Stomach (tissue), 8 donors: ENCODE measurements at regions not wholly inside any gene's neighbourhood (a gene's known extent, or its start where the extent isn't known, plus 50 kb on each side); places are given as distances from the start of the nearest gene placed in this dataset.

Experiments
- DNase-seq, 2 donors: peaks; one replicate each; pipeline versions ENCODE4 v3.0.0 to v3.0.0-alpha.2; 2013 to 2019
- H3K27ac ChIP-seq, 5 donors: fragments of 200-600 bp in 4 of 5; sonication (generic) in 4 of 5; one replicate each; pipeline ENCODE4 v1.5.1; 2013 to 2019; ENCODE audit warnings: mild to moderate bottlenecking in 1 of 5, moderate library complexity in 1 of 5
- H3K27me3 ChIP-seq, 3 donors: fragments of 200-600 bp; sonication (generic); one replicate each; pipeline ENCODE4 v1.5.1; 2017 to 2019; ENCODE audit warnings: mixed run types in 1 of 3
- H3K36me3 ChIP-seq, 4 donors: fragments of 200-600 bp; sonication (generic); 1 replicate in 3 of 4; 2 replicates in 1 of 4; pipeline ENCODE4 v1.5.1; 2016 to 2019
- H3K4me1 ChIP-seq, 4 donors: fragments of 200-600 bp; sonication (generic); one replicate each; pipeline ENCODE4 v1.5.1; 2016 to 2019
- H3K4me3 ChIP-seq, 4 donors: fragments of 200-600 bp; sonication (generic) in 3 of 4; one replicate each; pipeline ENCODE4 v1.5.1; 2016 to 2019; ENCODE audit warnings: mild to moderate bottlenecking in 1 of 4
- H3K9me3 ChIP-seq, 4 donors: fragments of 200-600 bp; sonication (generic); one replicate each; pipeline ENCODE4 v1.5.1; 2016 to 2019
- EP300 ChIP-seq: sonication (generic); formaldehyde crosslinking; IDR thresholded peaks from one replicate; pipeline ENCODE4 v1.6.1; 2017; ENCODE audit warnings: antibody characterized with exemption
- POLR2A ChIP-seq, 4 donors: fragments of 450-650 bp; IDR thresholded peaks; one replicate each; pipeline ENCODE4 v1.6.1; 2016; ENCODE audit warnings: antibody characterized with exemption in 4 of 4, control low read depth in 2 of 4, mild to moderate bottlenecking in 1 of 4, moderate library complexity in 1 of 4
- POLR2AphosphoS5 ChIP-seq, 3 donors: sonication (generic); formaldehyde crosslinking; IDR thresholded peaks; one replicate each; pipeline ENCODE4 v1.6.1; 2016; ENCODE audit warnings: antibody characterized with exemption in 3 of 3
- WGBS, 5 donors: extraction: QIAGEN DNeasy Blood & Tissue Kit in 3 of 5; methylation state at CpG; one replicate each; pipeline versions ENCODE4 v1.1.5 to v1.1.7; 2013 to 2018; 5-methylcytosine and 5-hydroxymethylcytosine counted together
- intact Hi-C: fragments of 100-400 bp; cut with DNase I; formaldehyde crosslinking; loops from one replicate; pipeline ENCODE4 v1.15.1; 2023; ENCODE audit warnings: low total_unique reads
- TF ChIP-seq, protein P1 (sequence below), 7 experiments: fragments of 450-650 bp in 4 of 7; fragments of 200-600 bp in 3 of 7; sonication (generic) in 3 of 7; IDR thresholded peaks; one replicate each; pipeline ENCODE4 v1.5.1; 2016 to 2019; ENCODE audit warnings: antibody characterized with exemption in 7 of 7, control low read depth in 2 of 7, mild to moderate bottlenecking in 1 of 7
- donor health status: healthy with polysubstance abuse.
- donor health status: Bipolar disorder and iron deficiency.
- donor health status: healthy.

- Histone ChIP-seq H3K4me1 (peaks cover 0 to 15% (median 6%) of the 10 kb centered on the region in 4 donors), H3K9me3 (no peaks in the 10 kb centered on the region), H3K27ac (no peak overlapping the region), H3K27me3 (no peaks in the 10 kb centered on the region), H3K4me3 (no peak overlapping the region), H3K36me3 (no peaks in the 10 kb centered on the region)
- no peak for DNase-seq
- WGBS, 5 donors = 60 to 77% (median 70%) methylated on average over 4 of the region's 4 CpGs
- no peak for TF ChIP-seq POLR2AphosphoS5 (IDR thresholded peaks at IDR 0.05)
- TF ChIP-seq, protein P1, sequence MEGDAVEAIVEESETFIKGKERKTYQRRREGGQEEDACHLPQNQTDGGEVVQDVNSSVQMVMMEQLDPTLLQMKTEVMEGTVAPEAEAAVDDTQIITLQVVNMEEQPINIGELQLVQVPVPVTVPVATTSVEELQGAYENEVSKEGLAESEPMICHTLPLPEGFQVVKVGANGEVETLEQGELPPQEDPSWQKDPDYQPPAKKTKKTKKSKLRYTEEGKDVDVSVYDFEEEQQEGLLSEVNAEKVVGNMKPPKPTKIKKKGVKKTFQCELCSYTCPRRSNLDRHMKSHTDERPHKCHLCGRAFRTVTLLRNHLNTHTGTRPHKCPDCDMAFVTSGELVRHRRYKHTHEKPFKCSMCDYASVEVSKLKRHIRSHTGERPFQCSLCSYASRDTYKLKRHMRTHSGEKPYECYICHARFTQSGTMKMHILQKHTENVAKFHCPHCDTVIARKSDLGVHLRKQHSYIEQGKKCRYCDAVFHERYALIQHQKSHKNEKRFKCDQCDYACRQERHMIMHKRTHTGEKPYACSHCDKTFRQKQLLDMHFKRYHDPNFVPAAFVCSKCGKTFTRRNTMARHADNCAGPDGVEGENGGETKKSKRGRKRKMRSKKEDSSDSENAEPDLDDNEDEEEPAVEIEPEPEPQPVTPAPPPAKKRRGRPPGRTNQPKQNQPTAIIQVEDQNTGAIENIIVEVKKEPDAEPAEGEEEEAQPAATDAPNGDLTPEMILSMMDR (IDR thresholded peaks at IDR 0.05) = no peak
- TF ChIP-seq EP300 = no peak
- no peak for TF ChIP-seq POLR2A (IDR thresholded peaks at IDR 0.05)
- intact Hi-C loops = no loop called here
Measured at GRCh38 chr14:86897704-86898513, 1095.1 kb downstream of the GALC start.

DNA sequence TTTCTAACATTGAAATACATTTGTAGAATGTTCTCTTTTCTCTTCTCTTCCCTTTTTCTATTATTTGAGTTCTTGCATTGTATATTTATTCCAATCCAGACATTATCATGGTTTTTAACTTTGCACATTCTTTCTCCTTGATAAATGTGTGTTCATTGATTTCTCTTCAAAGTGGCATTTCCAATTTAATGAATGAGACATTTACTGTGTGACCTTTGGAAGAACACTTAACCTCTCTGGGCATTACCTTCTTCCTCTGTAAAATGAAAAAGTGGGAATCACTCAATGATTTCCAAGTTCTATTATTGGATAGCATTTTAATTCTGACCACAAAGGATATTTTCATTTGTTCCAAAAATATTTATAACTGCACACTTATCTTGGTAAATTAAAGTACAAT lies 1095.8 kb downstream of the GALC start:
- no peaks in the 10 kb centered on the region for H3K36me3 ChIP-seq
- TF ChIP-seq POLR2AphosphoS5 (IDR thresholded peaks at IDR 0.05) = no peak
- TF ChIP-seq, protein P1 (IDR thresholded peaks at IDR 0.05) = no peak
- TF ChIP-seq EP300 = no peak
- no peak for TF ChIP-seq POLR2A (IDR thresholded peaks at IDR 0.05)
- H3K4me3 ChIP-seq = no peak overlapping the region
- no peaks in the 10 kb centered on the region for H3K27me3 ChIP-seq
- peaks cover 0 to 22% (median 11%) of the 10 kb centered on the region in 4 donors for H3K4me1 ChIP-seq
- DNase-seq = no peak
- H3K27ac ChIP-seq = no peak overlapping the region
- intact Hi-C loops = no loop called here
- H3K9me3 ChIP-seq = no peaks in the 10 kb centered on the region

- intact Hi-C loops = no loop called here
- 28 to 74% (median 33%) methylated on average over 4 of the region's 4 CpGs for WGBS, 5 donors
Measured at GRCh38 chr14:86896701-86897100, 1096.3 kb downstream of the GALC start.

GRCh38 chr14:86892152-86892956 lies 1100.6 kb downstream of the GALC start:
- no peak for TF ChIP-seq POLR2A (IDR thresholded peaks at IDR 0.05)
- TF ChIP-seq POLR2AphosphoS5 (IDR thresholded peaks at IDR 0.05) = peak in 2 of 3 donors; percentile 38 to 47
- TF ChIP-seq, protein P1 (IDR thresholded peaks at IDR 0.05) = no peak
- no peak for TF ChIP-seq EP300
- intact Hi-C loops = no loop called here
- WGBS, 5 donors = 10 to 31% (median 13%) methylated on average over 2 of the region's 2 CpGs
- no peaks in the 10 kb centered on the region for H3K27me3 ChIP-seq
- peaks cover 0 to 26% (median 13%) of the 10 kb centered on the region in 4 donors for H3K4me1 ChIP-seq
- no peaks in the 10 kb centered on the region for H3K36me3 ChIP-seq
- no peak overlapping the region for H3K4me3 ChIP-seq
- H3K9me3 ChIP-seq = peaks cover 0 to 5% (median 0%) of the 10 kb centered on the region in 4 donors
- DNase-seq = peak in 1 of 2 donors; percentile 27
- no peak overlapping the region for H3K27ac ChIP-seq

More at GRCh38 chr14:86896701-86897100, 1096.3 kb downstream of the GALC start:
- TF ChIP-seq POLR2A (IDR thresholded peaks at IDR 0.05) (no peak), EP300 (no peak), POLR2AphosphoS5 (IDR thresholded peaks at IDR 0.05) (peak in 1 of 3 donors; percentile 2)
- TF ChIP-seq, protein P1 (IDR thresholded peaks at IDR 0.05) = no peak
- peak in 1 of 2 donors; percentile 58 for DNase-seq
- H3K36me3 ChIP-seq = no peaks in the 10 kb centered on the region
- no peaks in the 10 kb centered on the region for H3K9me3 ChIP-seq
- no peak overlapping the region for H3K27ac ChIP-seq
- no peaks in the 10 kb centered on the region for H3K27me3 ChIP-seq
- no peak overlapping the region for H3K4me3 ChIP-seq
- peaks cover 0 to 26% (median 13%) of the 10 kb centered on the region in 4 donors for H3K4me1 ChIP-seq
